Type B pancreatic cell (in vitro differentiated cells): ENCODE measurements at regions not wholly inside any gene's neighbourhood (a gene's known extent, or its start where the extent isn't known, plus 50 kb on each side); places are given as distances from the start of the nearest gene placed in this dataset.

Source experiments
- DNase-seq: peaks from one replicate; pipeline ENCODE4 v3.0.0; 2021; ENCODE audit warnings: mixed read lengths; ENCODE audit not compliant: unreplicated experiment; ENCODE audit errors: extremely low spot score
- H3K27ac Mint-ChIP-seq: 2 replicates; pipeline ENCODE4 v1.8.0; 2021; ENCODE audit warnings: mild to moderate bottlenecking, mixed read lengths
- H3K27me3 Mint-ChIP-seq: 2 replicates; pipeline ENCODE4 v1.8.0; 2021; ENCODE audit warnings: mixed read lengths
- H3K36me3 Mint-ChIP-seq: 2 replicates; pipeline ENCODE4 v1.8.0; 2021; ENCODE audit warnings: mixed read lengths
- H3K4me1 Mint-ChIP-seq: one replicate; pipeline ENCODE4 v1.8.0; 2021; ENCODE audit warnings: mixed read lengths; ENCODE audit not compliant: unreplicated experiment
- H3K4me3 Mint-ChIP-seq: 2 replicates; pipeline ENCODE4 v1.8.0; 2021; ENCODE audit warnings: mild to moderate bottlenecking, mixed read lengths
- H3K9me3 Mint-ChIP-seq: 2 replicates; pipeline ENCODE4 v1.8.0; 2021; ENCODE audit warnings: mixed read lengths
- CTCF ChIP-seq: fragments of 200-600 bp; sonication (generic); conservative IDR thresholded peaks from 2 replicates; pipeline ENCODE4 v1.5.0; 2021; ENCODE audit warnings: antibody characterized with exemption, mild to moderate bottlenecking

GRCh38 chr2:66111706-66112105 lies 323.2 kb upstream of the MEIS1 start:
- no peak for TF ChIP-seq CTCF

DNA sequence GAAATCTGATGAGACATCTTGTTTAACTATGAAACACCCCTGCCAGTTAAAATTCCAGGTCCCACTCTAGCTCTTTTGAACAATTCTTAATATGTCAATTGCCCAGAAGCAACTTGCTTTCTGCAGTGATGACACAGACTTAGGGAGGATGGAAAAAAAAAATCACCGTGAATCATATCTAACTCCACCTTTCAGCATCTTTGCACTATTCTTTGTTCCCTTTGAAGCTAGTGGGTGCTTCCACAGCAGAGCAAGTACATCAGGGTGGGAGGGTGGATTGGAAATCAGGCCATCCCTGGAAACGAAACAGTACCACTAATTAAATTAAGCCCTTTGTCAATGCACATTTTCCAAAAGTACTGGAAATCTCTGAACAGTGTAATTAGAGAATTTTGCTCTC lies 324.3 kb upstream of the MEIS1 start:
- no peak overlapping the region for H3K27ac Mint-ChIP-seq
- no peaks in the 10 kb centered on the region for H3K27me3 Mint-ChIP-seq

More at GRCh38 chr2:66111706-66112105, 323.2 kb upstream of the MEIS1 start:
- Mint-ChIP-seq H3K4me3 (no peak overlapping the region), H3K27me3 (no peaks in the 10 kb centered on the region), H3K4me1 (peaks cover 50% of the 10 kb centered on the region), H3K36me3 (no peaks in the 10 kb centered on the region), H3K9me3 (no peaks in the 10 kb centered on the region), H3K27ac (no peak overlapping the region)
- DNase-seq: no peak

DNA sequence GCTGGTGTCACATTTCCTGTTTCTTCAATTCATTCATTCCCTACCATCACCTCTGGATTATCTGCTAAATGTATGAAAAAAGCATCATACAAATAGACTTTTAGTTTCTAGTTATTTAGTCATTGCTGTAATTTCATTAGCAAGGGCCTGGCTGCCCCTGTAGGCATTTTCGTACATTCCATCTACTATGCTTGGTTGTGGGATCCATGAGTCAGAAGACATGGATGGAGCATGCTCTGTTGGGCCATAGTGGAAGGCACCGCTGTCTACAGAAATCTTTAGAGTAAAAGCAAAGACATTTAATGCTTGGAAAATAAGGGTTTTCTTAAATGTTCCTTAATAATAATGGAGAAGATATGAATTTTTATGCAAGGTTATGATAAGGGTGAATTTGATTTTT lies 324.8 kb upstream of the MEIS1 start:
- Mint-ChIP-seq H3K9me3 (no peaks in the 10 kb centered on the region), H3K4me1 (peaks cover 61% of the 10 kb centered on the region), H3K36me3 (no peaks in the 10 kb centered on the region), H3K27ac (no peak overlapping the region), H3K4me3 (no peak overlapping the region), H3K27me3 (no peaks in the 10 kb centered on the region)
- no peak for DNase-seq
- TF ChIP-seq CTCF: no peak

More for the DNA sequence above, 324.3 kb upstream of the MEIS1 start:
- TF ChIP-seq CTCF: no peak
- no peak for DNase-seq
- Mint-ChIP-seq H3K36me3 (no peaks in the 10 kb centered on the region), H3K4me1 (peaks cover 57% of the 10 kb centered on the region), H3K9me3 (no peaks in the 10 kb centered on the region), H3K4me3 (no peak overlapping the region)

DNA sequence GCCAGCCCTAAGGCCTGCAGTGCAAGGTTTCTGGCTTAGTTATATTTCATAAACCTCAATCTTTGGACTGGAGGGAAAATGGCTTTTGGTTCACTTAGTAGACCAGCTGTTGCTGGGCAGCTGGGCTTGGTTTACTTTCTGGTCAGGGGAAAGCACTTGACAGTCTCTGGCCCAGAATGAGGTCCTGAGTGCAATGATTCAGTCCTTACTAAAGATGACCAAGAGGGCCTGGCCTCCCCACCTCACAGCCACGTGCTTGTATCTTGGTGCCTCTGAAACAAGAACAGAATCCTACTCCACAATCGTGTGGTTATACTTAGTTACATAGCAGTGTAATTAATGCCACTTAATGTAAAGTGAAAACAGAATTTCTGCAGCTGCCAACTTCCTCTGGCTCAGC lies 325.5 kb upstream of the MEIS1 start:
- H3K9me3 Mint-ChIP-seq: no peaks in the 10 kb centered on the region
- peaks cover 57% of the 10 kb centered on the region for H3K4me1 Mint-ChIP-seq
- DNase-seq: no peak
- H3K36me3 Mint-ChIP-seq: no peaks in the 10 kb centered on the region
- H3K4me3 Mint-ChIP-seq: no peak overlapping the region
- no peaks in the 10 kb centered on the region for H3K27me3 Mint-ChIP-seq
- H3K27ac Mint-ChIP-seq: no peak overlapping the region
- no peak for TF ChIP-seq CTCF

DNA sequence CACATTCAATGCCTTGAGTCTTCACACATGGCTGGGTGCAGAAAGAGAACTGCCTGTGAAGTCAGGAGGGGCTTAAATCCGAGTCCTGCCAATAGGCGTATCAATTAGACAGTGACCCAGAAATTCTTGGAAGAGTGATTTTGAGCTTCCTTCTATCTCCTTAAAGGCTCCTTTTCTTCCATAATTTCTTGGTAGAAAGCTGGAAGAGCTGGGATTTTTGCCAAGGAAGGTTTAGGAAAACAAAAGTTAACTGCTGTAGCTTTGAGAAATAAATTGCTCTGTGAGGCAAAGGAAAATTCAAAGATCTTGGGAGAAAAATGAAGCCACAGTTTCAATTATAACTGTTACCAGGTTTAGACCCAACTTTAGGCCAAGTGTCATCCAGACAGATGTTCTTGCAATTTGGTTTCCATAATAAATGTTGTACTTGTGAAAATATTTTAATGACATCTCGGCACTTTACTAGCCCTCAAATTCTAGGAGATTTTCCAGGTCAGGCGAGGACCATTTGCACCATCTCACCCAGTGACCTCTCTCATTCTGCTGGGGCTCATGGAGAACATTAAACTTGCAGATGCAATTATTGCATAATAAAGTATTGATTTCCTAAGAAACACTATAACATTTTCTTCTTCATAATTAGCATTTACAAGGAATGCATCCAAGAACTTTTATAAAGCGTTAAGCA lies 329.7 kb upstream of the MEIS1 start:
- no peak overlapping the region for H3K27ac Mint-ChIP-seq
- peaks cover 3% of the 10 kb centered on the region for H3K36me3 Mint-ChIP-seq
- no peaks in the 10 kb centered on the region for H3K9me3 Mint-ChIP-seq

More for the DNA sequence above, 329.7 kb upstream of the MEIS1 start:
- Mint-ChIP-seq H3K27me3 (no peaks in the 10 kb centered on the region), H3K4me1 (peaks cover 34% of the 10 kb centered on the region), H3K4me3 (no peak overlapping the region)
- DNase-seq: no peak
- no peak for TF ChIP-seq CTCF
